Stimulated activated CD8-positive, alpha-beta memory T cell treated with anti-CD3 and anti-CD28 coated beads, Interleukin-15, amount 100 ng/mL, for 48 hours (primary cell): ENCODE measurements at regions not wholly inside any gene's neighbourhood (a gene's known extent, or its start where the extent isn't known, plus 50 kb on each side); places are given as distances from the start of the nearest gene placed in this dataset.

Source experiments
- DNase-seq, 2 donors: peaks; one replicate each; pipeline ENCODE4 v3.0.0-alpha.2; 2020; ENCODE audit warnings: low read depth in 2 of 2

DNA sequence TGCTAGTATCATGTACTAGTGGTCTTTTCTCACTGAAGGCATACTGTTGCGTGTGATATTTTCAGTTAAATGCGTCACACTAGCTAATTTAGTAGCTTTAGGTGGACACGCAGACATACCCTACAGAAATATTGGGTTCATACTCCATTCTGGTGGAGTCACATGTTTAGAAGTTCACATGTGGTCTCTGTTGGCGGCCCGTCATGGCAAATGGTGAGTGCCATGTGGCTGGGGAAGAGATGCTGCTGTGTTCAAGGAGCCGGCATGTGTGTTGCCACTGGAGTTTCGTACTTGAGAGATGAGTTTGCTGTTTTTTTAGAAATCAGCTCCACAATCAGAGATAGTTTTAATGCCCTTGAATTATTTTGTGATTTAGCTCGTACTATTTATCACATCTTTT, 454.6 kb downstream of the PCNX1 start:
- no peak for DNase-seq

DNA sequence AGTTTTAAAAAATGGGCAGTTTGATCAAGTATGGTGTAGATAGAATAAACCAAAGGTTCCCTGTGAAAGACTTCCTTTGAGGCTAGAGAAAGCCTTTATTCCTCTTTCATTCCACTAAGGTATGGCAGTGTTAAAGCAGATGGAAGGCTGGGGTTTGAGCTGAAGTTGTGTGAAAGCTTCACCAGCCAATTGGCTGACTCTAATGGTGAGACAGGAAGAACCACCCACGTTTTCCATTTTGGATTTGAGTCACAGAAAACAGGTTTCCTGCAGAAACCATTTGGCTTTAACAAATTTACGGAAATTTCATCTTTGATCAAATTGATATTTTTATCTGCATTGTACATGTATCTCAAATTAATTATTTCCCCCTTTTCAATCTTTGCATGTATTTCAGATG, 455.0 kb downstream of the PCNX1 start:
- DNase-seq: no peak

DNA sequence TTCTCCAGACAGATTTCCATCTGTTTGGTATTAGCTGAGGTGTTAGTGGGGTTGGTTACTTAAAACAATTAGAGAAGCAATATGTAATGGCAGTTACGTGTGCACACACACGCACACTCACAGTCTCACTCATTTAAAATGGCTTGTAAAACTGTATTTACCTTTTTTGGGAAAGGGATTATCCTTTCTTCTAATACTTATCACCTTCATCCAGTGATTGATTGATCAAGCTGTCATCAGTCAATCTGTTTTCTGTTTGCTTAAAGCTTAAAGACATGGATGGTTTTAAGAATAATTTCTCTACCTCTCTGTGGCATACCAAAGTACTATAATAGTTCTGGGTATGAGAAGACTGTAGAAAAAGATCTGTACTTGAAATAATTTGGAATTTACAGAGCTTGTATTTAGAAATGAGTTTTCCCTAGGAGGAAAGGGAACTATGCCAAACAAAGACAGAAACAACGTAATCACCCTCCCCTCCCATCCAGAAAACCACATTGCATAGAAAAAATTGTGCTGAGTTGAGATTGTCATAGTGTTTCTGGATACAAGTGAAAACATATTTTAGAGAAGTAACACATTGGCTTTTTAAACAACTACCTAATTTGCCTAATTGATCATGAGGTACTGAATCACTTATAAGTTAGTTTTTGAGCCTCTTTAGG, 455.8 kb downstream of the PCNX1 start:
- no peak for DNase-seq

DNA sequence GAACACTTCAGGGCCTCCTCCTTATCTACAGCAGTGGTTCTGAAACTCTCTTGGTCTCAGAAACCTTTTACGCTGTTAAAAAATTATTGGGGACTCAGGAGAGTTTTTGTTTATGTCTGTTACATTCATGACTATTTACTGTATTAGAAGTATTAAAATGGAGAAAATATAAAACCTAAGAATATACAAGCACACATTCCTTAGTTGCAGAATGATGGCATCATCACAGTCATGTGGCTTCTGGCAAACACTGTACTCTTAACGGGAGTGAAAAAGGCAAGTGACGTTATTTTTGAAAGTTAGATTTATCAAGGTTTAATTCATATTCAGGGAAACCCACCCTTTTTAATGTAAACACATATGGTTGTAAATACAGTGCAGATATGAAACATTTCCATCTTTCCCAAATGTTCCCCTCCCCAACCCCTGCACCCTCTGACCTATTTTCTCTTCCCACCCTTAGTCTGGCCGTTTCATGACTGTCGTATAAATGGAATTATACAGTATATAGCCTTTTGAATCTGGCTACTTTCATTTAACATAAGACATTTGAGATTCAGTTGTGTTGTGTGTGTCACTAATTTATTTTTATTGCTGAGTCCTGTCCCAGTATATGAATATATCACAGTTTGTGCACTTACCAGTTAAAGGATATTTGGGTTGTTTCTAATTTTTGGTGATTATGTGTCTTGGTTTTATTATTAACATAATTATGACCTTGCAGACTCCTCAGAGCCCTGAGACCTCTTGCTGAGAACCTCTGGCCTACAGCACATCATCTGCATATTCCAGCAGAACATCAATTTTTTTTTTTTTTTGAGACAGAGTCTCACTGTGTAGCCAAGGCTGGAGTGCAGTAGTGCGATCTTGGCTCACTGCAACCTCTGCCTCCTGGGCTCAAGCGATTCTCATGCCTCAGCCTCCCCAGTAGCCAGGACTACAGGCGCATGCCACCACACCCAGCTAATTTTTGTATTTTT, 457.0 kb downstream of the PCNX1 start:
- no peak for DNase-seq

DNA sequence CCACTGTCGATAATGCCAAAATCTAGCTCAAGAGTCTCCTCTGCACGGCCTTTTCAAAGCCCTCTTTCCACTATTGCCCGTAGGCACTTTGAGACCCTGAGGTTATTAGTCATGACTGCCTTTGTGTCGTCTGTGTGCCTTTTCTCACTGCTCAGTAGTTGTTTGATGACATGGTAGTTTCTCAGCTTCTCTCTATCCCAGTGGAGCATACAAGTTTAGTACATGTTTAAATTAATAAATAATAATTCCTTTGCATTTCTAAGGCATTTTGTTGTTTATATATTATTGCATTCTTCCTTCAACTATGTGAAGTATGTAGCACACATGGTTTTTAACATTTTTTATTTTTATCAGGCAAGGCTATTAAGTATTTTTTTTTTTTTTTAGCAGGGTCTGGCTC, 458.1 kb downstream of the PCNX1 start:
- no peak for DNase-seq

DNA sequence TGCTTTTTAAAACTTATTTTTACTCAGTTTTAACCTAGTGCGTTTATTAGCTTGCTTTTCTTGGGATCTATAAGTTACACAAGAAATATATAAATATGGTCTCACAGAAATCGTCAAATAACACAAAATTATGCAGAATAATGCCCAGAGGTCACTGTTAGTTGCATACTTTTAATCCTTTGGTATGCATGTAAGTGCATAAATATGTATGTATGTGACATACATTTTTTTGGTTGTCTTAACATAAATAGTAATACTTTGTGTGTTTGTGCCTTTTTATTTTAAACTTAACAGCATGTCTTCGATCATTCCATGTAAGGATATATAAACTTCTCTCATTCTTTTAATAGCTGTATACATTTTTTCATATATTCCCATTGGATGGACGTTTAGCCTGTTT, 459.6 kb downstream of the PCNX1 start:
- DNase-seq: no peak

DNA sequence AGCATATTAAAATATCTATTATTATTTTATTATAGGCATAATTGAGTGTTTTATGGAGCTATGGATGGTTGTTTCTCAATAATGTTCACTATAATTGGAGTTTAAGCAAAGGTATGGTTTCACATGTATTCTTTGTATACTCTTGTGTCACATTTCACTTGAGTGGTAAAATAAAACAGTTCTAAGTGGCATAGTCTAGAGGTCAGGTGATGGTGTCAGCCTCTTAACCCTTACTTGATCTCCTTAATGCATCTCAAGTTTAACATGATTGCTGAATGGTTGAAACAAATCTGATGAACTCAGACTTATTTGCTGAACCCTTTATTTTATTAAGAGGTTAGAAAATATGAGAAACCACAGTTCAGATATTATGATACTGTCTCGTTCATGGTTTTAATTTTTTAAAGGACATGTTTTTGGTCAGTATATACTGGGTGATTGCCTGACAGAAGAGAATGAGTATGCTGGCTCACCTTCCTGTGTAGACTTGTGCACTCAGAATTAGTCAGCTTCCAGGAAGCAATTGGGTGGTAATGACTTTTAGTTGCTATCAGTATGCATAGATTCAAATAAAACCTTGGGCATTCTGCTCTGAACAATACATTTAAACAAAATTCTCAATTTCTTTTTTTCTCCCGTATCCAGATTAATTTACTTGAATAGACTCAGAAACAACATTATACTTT, 464.6 kb downstream of the PCNX1 start:
- no peak for DNase-seq

DNA sequence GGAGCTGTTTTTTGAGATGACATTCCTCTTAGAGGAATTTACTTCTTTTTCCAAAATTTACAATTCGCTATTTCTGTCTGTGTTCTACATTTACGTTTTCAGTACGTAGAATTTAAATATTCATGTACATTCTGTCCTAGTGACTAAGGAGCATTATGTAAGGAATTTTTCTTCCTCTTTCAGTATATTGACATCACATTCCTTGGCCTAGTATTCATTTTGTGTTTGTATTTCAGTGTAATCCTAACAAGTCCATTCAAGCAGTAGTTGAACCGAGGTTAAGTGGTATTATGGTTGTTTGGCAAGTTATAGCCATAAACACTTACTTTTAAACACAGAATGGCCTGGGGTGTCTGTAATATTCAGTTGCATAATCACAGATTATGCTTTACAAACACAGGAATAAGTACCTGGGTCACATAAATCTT, 465.2 kb downstream of the PCNX1 start:
- DNase-seq: no peak

DNA sequence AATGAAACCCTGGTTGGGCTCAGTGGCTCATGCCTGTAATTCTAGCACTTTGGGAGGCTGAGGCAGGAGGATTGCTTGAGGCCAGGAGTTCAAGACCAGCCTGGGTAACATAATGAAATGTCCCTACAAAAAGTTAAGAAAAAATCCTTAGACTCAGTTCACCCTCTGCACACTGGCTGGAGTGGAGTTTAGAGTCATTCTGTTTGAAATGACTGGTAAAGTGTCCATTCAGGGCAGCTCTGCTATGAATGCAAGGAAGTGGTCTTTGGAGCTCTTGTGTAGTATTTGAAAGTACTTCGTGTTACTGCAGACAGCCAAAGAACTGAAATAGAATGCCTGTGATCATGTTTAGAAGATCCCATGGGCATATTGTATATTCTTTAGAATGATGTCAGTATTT, 466.5 kb downstream of the PCNX1 start:
- no peak for DNase-seq

DNA sequence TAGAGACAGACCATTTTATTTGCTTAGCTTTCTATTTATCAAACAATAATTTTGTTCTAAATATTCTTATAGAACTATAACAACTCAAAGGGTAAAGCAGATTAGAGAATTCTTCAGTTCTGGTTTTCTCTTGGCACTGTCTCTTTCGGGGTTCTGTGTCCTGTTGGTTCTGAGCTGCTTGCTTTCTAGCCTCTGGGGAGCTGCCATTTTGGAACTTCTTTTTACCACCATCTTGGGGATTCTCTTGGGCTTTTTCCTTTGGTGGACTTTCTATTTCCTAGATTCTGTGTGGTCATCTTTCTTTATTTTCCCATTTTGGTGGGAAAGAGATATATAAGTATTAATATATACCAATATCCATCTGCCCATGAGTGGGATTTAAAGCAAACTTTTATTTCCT, 467.7 kb downstream of the PCNX1 start:
- DNase-seq: no peak

DNA sequence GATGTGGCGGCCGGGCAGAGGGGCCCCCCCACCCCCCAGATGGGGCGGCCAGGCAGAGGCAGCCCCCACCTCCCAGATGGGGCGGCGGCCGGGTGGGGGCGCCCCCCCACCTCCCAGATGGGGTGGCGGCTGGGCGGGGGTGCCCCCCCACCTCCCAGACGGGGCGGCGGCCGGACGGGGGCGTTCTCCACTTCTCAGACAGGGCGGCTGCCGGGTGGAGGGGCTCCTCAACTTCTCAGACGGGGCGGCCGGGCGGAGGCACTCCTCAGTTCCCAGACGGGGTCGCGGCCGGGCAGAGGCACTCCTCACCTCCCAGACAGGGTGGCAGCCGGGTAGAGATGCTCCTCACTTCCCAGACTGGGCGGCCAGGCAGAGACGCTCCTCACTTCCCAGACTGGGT, 469.8 kb downstream of the PCNX1 start:
- no peak for DNase-seq

DNA sequence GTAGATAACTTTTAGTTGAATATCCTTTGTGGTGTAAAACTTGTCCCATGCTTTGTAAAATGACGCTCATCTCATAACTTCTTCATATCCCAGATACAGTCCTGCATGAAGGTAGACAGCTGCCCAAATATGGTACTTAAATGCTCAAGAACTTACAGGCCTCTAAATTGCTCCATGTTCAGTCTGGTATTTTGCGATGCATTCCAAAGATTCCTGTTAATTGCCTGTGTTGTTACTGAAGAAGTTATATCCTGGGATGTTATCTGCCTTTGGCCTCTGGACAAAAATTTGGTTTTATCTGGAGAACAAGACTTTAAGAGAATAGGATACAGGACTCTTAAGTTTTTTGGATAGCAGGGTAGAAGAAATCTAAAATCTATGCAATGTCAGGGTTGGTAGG, 473.0 kb downstream of the PCNX1 start:
- DNase-seq: no peak

DNA sequence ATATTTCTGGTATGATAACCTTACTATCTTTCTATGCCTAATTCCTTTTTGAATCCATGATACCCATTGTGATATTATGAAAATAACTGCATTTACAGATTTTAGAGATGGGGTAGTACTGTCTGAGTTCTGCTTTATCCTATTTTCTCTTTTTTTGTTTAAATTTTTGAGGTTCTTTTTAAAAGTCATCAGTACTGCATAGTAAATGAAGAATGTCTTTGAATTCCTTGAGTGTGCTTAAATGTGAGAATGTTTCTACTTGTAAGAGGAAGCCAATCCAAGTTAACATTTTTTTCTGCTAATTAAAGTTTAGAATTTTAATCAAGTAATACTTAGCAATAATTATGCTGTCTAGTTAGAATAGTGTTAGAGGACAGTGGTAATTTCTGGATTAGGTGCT, 474.6 kb downstream of the PCNX1 start:
- no peak for DNase-seq

DNA sequence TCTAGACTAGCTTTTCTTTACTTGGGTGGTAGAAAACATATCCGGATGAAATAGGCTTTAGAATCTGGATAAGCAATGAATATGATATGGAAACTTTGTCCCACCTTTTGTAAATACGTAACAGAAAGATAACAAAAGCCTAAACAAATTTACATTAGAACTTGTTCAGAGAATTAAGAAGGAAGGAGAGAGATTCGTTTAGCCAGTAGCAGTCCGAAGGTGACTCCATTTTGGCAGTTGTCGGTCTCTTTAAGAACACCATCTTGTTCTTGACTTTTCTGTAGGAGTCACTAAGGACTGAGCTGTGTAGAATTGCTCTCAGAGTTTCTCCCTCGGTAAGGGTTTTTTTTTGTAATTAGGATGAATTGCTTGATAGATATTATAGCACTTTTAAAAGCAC, 475.1 kb downstream of the PCNX1 start:
- no peak for DNase-seq

DNA sequence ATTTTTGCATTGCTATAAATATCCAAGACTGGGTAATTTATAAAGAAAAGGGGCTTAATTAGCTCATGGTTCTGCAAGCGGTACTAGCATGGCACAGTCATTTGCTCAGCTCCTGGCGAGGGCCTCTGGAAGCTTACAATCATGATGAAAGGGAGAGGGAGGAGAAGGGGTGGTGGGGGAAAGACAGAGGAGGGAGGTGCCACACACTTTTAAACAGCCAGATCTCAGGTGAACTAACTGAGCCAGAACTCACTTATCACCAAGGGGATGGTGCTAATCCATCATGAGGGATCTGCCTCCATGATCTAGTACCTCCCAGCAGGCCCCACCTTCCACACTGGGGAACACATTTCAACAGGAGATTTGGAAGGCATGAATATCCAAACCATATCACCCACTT, 476.3 kb downstream of the PCNX1 start:
- no peak for DNase-seq

DNA sequence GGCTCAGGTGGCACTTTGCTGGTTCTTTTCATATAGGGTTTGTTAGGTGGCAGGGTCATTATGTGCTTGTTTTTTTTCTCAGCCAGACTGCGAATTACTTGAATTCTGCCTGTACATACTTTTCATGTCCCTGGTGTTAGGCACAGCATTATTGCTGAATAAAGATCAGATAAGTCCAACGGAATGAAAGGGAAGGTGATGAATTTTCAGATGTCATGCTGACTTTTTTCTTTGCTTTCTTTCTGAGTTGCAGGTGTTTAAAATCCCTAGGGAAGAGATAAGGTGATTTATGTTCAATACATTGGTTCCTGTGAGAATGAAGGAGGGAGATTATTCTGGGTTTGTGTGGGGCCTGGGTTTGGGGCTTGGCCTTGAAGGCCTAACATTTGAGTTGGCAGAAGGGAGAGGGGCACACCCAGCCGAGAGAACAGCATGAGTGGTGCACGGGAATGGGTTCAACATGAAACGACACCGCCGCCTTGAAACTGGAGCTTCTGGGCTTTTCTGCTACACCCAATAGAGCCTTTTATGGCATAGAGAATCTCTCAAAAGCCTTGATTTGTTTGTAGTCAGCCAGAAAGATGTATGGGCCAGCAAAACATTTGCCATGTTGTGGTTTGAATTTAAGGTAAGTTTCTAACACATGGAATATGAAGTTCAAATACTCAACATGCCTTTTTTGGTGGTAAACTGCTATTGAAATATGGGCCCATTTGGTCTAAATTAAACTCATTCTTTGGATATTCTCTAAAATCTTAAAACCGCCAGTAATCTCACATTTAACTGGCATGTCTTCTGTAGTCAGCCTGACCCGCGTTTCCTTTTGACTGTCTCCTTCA, 477.0 kb downstream of the PCNX1 start:
- DNase-seq: no peak

DNA sequence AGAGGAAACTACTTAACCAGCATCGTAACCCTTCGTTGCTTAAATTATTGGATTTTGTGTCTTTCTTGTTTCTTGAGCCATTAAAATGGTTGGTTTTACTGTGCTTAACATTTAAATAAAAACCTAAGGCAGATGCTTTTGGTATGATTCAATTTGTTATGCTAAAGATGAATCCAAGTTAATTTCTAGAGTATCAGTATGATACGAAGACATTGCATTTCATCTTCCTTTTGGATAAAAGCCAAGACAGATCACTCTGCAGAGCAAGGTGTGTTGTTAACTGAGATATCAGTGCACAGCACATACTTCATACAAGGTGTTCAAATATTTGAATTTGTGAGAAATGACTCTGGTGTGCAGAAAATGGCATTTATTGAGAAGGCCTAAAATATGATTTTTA, 480.5 kb downstream of the PCNX1 start:
- no peak for DNase-seq

DNA sequence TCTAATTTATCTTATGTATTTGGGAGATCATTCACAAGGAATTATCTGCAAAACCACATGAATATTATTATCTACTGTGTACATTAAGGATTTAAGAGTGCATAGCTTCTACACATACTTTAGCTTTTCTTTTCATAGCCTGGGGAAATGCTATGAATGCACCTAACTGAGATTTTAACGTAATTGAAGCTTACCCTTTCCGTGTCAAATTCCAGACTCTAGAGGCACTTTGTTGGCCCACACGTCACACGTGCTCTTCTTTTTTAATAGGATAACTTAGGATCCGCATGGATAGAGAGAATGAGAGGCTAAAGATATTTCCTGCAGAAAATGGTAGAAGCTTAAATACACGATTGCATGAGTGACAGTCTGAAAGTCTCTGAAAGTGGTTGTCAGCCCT, 481.1 kb downstream of the PCNX1 start:
- DNase-seq: no peak

DNA sequence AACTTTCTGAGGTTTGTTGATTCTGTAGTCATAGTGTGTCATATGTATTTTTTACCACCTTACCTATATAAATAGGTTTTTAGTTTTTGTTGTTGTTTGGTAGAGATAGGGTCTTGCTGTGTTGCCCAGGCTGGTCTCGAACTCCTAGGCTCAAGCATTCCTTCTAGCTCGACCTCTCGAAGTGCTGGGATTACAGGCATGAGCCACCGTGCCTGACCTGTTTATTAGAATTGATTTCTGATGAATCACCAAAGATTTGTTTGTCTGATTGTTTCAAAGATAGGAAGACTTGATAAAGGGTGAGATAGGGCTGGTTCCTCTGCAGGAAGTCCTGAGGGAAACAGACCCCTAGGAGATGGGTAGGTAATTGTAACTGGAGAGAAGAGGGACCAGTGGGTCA, 481.6 kb downstream of the PCNX1 start:
- no peak for DNase-seq

DNA sequence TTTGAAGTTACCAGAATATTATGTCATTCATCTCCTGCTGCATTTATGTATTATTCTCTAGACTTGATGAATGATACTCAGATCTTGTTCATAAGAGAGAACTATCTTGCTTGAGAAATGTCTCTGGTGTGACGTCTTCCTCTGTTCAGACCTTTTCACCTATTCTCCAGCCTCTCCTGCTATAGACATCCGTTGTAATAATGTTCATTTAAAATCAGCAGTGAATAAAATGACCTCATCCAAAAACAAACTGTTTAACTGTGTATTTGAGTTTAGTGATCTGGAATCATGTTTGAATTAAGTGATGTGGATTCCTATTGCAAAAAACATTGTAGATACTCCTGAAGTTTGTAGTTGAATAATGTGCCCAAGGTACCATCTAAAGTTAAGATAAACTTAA, 487.1 kb downstream of the PCNX1 start:
- DNase-seq: no peak

DNA sequence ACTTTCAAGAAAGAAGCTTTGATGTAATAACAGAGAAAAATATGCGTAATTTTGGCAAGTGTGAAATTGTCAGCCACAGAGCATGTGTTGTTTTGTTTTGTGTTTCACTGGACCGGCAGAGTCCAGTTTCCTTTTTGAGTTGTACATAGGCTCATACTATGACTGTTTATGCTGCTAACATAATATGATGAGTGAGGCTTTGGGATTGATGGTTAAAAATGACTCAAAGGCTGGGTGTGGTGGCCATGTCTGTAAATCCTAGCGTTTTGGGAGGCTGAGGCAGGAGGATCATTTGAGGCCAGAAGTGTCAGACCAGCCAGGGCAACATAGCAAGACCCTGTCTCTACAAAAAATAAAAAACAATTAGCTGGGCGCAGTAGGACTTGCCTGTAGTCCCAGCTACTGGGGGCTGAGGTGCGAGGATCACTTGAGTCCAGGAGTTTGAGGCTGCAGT, 487.9 kb downstream of the PCNX1 start:
- no peak for DNase-seq

DNA sequence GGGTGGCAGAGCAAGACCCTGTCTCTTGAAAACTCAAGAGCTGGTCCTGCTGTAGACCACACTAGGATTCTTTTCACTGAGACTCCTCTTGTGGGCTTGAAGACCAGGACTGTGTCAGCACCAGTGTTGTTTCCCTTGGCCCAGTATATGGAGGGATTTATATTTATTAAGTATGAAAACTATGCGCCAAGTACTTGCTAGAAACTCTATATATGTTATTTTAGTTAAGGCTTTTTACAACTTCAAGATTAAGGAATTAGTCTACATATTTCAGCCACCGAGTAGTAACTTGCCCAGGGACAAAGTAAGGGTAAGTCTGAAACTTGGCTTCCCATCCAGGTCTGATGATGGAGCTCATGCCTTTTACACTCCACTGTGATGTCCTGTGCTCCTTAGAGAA, 488.4 kb downstream of the PCNX1 start:
- no peak for DNase-seq
